Chondrocyte (in vitro differentiated cells): ENCODE measurements at regions not wholly inside any gene's neighbourhood (a gene's known extent, or its start where the extent isn't known, plus 50 kb on each side); places are given as distances from the start of the nearest gene placed in this dataset.

ENCODE experiments used
- DNase-seq: peaks from one replicate; pipeline ENCODE4 v3.0.0; 2021; ENCODE audit warnings: mixed read lengths, low spot score
- H3K27ac Mint-ChIP-seq: one replicate; pipeline ENCODE4 v1.8.0; 2021; ENCODE audit warnings: mild to moderate bottlenecking, moderate library complexity, mixed read lengths; ENCODE audit not compliant: unreplicated experiment
- H3K27me3 Mint-ChIP-seq: 2 replicates; pipeline ENCODE4 v1.8.0; 2021; ENCODE audit warnings: low read depth, mixed read lengths
- H3K36me3 Mint-ChIP-seq: 2 replicates; pipeline ENCODE4 v1.8.0; 2021; ENCODE audit warnings: low read depth, mixed read lengths
- H3K4me1 Mint-ChIP-seq: 2 replicates; pipeline ENCODE4 v1.8.0; 2021; ENCODE audit warnings: low read depth, mild to moderate bottlenecking, mixed read lengths
- H3K4me3 Mint-ChIP-seq: one replicate; pipeline ENCODE4 v1.8.0; 2021; ENCODE audit warnings: mild to moderate bottlenecking, moderate library complexity, mixed read lengths; ENCODE audit not compliant: unreplicated experiment
- H3K9me3 Mint-ChIP-seq: 2 replicates; pipeline ENCODE4 v1.8.0; 2021; ENCODE audit warnings: low read depth, mixed read lengths
- TF ChIP-seq, protein P1 (sequence below): fragments of 200-600 bp; sonication (generic); IDR thresholded peaks from 2 replicates; pipeline ENCODE4 v1.5.0; 2021; ENCODE audit warnings: antibody characterized with exemption, mild to moderate bottlenecking, moderate library complexity

DNA sequence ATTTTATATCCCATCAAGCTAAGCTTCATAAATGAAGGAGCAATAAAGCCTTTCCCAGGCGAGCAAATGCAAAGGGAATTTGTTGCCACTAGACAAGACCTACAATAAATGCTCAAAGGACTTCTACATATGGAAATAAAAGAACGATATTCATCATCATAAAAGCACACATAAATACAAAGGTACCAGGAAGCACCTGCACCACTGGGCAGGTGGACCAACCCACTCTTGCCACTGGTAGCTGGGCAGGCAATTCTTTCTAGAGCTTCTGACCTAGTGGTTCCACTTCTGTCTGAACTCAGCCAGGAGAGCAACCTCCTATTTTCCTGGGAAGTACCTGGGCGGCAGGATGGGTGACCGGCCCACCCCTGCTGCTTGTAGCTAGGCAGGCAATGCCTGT, 237.2 kb upstream of the ITM2A start:
- TF ChIP-seq, protein P1, sequence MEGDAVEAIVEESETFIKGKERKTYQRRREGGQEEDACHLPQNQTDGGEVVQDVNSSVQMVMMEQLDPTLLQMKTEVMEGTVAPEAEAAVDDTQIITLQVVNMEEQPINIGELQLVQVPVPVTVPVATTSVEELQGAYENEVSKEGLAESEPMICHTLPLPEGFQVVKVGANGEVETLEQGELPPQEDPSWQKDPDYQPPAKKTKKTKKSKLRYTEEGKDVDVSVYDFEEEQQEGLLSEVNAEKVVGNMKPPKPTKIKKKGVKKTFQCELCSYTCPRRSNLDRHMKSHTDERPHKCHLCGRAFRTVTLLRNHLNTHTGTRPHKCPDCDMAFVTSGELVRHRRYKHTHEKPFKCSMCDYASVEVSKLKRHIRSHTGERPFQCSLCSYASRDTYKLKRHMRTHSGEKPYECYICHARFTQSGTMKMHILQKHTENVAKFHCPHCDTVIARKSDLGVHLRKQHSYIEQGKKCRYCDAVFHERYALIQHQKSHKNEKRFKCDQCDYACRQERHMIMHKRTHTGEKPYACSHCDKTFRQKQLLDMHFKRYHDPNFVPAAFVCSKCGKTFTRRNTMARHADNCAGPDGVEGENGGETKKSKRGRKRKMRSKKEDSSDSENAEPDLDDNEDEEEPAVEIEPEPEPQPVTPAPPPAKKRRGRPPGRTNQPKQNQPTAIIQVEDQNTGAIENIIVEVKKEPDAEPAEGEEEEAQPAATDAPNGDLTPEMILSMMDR: no peak
- Mint-ChIP-seq H3K4me1 (no peaks in the 10 kb centered on the region), H3K9me3 (peaks cover 13% of the 10 kb centered on the region), H3K27me3 (no peaks in the 10 kb centered on the region), H3K27ac (no peak overlapping the region), H3K36me3 (no peaks in the 10 kb centered on the region), H3K4me3 (no peak overlapping the region)
- no peak for DNase-seq

DNA sequence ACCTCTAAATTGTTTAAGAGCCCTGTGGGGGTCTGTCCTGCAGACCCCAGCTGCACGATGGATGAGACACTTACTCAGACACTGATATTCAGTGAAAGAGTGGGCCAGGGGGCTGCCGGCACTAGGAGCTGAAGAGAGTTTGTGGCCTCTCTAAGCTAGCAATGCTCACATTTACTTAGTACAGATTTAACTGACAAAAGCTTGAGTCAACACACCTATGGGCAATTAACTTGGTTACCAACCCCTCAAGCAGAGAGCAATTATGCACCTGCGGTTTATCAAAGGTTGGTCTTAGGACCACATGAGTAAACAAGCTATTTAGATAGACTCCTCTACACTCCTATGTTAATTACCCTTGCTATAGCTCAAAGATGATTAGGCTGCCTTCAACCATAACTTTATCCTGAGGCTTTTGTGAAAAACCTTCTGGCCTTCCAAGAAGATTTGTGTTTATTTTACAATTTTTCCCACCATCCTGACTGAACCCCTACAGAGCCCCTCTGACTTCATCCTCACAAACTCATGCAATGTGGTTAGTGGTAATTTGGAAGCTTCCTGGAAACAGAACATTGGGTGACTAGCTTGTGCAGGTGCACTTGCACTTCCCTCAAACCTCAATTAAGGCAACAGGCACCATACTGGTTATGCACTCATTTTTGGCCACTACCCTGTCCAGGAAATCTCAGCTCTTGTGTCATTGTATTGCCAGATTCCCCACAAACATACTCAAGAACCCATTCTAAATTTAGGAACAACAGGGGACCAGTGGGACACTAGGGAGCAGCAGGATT, 234.4 kb upstream of the ITM2A start:
- Mint-ChIP-seq H3K27me3 (no peaks in the 10 kb centered on the region), H3K4me1 (no peaks in the 10 kb centered on the region), H3K4me3 (no peak overlapping the region), H3K36me3 (no peaks in the 10 kb centered on the region), H3K9me3 (no peaks in the 10 kb centered on the region), H3K27ac (no peak overlapping the region)
- TF ChIP-seq, protein P1: no peak
- DNase-seq: no peak

DNA sequence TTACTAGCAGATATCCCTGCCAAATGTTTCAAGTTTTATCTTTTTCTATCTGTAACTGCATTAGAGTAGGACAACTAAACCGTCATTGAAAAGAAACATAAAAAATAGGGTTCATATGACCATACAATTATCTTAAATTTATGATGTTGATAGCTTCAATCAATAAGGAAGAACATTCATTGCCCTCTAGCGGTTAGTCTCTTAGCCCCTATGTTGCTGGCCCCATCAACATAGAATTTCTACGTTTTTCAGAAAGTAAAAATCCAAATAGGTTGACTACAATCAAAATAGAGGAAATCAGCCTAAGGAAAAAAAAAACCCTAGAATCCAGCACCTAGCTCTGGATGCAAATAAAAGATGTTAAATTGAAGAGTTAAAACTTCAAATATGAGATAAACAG, 225.1 kb upstream of the ITM2A start:
- Mint-ChIP-seq H3K9me3 (peaks cover 21% of the 10 kb centered on the region), H3K4me3 (no peak overlapping the region), H3K27me3 (no peaks in the 10 kb centered on the region), H3K4me1 (no peaks in the 10 kb centered on the region), H3K36me3 (no peaks in the 10 kb centered on the region), H3K27ac (no peak overlapping the region)
- no peak for DNase-seq
- TF ChIP-seq, protein P1: no peak

DNA sequence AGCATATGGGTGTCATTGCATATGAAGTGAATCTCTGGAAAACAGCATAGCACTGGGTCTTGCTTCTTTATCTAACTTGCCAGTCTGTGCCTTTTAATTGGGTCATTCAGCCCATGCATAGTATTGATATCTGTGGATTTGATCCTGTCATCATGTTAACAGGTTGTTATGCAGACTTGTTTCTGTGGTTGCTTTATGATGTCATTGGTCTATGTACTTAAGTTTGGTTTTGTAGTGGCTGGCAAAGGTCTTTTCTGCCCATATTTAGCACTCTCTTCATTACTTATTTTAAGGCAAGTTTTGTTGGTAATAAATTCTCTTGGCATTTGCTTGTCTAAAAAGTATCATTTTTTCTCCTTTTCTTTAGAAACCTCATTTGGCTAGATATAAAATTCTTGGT, 221.1 kb upstream of the ITM2A start:
- Mint-ChIP-seq H3K27ac (no peak overlapping the region), H3K4me3 (no peak overlapping the region), H3K27me3 (no peaks in the 10 kb centered on the region), H3K9me3 (peaks cover 39% of the 10 kb centered on the region), H3K4me1 (no peaks in the 10 kb centered on the region), H3K36me3 (no peaks in the 10 kb centered on the region)
- no peak for DNase-seq
- TF ChIP-seq, protein P1: no peak

DNA sequence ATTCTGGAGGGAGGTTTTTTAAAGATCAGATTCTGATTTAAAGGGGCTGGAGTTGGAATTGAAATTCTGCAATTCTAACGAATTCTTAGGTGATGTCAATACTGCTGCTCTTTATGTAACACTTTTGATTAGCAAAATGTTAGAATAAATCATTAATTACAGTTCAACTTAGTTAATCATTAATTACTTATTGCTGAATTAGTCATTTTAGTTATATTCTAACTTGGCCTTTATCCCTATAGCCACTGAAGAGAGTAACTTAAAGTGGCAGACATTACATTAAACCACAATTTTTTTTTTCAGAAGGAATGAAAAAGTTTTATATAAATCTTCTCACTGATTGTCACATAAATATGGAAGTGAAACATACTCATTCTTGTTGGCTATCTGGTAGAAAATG, 206.6 kb upstream of the ITM2A start:
- Mint-ChIP-seq H3K4me3 (no peak overlapping the region), H3K27me3 (no peaks in the 10 kb centered on the region), H3K36me3 (no peaks in the 10 kb centered on the region), H3K4me1 (no peaks in the 10 kb centered on the region), H3K9me3 (peaks cover 12% of the 10 kb centered on the region), H3K27ac (no peak overlapping the region)
- TF ChIP-seq, protein P1: no peak
- no peak for DNase-seq
